HG03575 (cell line): ENCODE measurements at regions not wholly inside any gene's neighbourhood (a gene's known extent, or its start where the extent isn't known, plus 50 kb on each side); places are given as distances from the start of the nearest gene placed in this dataset.

Experiments used
- ATAC-seq: cut with Tn5 transposase; IDR thresholded peaks from one replicate; pipeline ENCODE4 v1.9.1; 2021; ENCODE audit not compliant: unreplicated experiment, insufficient number of reproducible peaks, low FRiP score; ENCODE audit errors: extremely low read depth

DNA sequence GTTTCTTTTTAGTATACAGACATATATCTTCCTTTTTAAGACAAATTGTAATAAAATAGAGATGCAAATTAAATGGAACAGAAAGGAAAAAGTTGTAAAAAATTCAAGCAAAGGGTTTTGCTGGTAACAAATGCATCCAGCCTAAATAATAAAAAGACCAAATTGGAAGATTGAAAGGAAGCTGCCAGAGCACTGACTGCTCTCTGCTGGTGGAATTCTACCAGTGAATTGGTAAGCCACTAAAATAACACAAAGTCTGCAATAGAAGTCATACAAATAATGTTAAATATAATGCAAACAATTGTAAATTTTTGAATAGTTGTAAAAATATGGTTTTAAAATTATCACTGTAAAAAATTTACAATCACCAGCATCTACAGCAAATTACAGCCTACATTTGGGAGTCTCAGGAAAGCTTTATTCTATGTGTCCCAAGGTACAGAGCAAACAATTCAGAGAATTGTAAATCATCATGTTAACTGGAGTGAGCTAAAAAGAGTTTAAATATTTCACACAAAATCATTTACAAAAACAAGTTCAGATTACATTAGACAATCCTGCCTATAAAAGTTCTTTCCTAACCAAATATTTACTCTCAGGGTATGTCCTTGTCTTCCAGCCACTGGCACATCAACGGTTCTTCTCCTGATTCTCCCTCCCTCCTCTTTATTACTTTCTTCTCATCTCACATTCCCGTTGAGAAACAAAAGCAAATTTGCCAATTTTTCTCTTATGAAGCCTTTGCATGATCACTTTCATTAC, 1322.5 kb downstream of the PCDH7 start:
- no peak for ATAC-seq

DNA sequence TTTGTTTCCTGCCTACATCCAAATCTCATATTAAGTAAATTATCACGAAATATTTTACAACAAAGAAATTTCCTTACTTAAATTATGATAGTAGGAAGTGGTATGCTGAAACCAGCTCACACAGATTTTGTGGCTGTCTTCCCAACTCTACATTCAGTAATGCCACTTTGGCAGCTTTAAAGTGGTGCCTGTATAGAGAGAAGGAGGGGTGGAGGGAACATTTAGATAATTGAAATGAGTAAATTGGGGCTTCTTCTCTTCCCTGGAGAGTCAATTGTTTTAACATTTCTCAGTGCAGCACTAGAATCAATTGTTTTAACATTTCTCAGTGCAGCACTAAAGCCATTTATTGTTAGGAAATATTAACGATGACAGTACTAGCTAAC, 1323.1 kb downstream of the PCDH7 start:
- no peak for ATAC-seq

DNA sequence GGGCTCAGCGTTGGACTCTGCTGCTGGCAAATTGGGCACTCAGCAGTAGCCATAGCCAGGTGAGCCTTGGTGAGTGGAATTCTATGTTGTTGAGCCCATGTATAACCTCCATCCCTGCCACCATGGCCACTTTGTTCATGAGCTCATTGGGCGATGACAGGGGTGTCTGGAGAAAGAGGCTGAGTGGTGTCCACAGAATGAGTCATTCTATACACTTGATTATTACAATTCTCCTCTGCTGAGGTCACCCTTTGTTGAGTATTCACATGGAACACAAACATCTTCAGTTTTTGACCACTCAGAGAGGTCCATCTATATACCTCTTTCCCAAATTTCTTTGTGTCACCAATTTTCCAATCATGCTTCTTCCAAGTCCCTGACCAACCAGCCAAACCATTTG, 1341.7 kb downstream of the PCDH7 start:
- ATAC-seq: no peak

DNA sequence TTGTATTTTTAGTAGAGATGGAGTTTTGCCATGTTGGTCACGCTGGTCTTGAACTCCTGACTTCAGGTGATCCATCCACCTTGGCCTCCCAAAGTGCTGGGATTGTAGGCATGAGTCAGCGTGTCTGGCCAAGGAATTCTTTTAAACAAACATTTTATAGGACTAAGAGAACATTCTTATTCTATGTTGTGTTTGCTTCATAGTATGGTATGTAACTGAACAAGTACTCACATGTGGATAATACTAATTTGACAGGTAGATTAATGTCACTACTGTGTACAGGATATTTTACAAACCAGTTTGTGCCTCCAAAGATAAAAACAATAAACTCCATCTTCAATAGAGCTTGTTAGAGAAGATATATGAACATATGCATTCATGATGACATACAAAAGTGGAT, 1353.4 kb downstream of the PCDH7 start:
- no peak for ATAC-seq

DNA sequence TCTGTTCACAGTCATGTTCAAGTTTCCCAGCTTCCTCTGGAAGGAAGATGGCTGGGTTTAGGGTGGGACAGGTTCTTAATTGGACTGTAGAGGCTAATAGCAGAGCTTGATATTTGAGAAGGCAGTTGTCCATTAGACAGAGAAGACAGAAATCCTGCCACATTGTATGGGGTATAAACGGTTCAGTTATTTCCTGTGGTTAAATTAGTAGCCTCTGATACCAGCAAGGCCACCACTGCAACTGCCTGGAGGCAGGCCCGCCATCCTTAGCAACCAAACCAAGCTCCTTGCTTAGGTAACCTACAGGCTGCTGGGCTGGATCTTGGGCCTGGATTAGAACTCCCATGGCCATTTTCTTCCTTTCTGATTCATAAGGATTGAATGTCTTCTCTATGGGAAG, 1367.0 kb downstream of the PCDH7 start:
- ATAC-seq: no peak

DNA sequence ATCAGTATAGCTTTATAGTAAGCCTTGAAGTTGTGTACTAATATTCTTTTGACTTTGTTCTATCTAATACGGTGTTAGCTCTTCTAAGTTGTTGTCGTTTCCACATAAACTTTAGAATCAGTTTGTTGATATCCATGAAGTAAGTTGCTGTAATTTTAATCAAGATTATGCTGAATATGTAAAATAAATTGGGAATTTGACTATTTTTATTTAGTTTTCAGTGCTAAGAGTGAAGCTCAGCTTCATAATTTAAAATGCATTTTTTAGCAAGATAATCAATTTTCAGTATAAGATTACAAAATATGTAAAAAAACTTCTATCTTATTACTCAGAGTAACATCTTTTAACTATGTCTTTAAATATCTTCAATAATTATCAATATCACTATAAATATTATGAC, 1374.8 kb downstream of the PCDH7 start:
- no peak for ATAC-seq

DNA sequence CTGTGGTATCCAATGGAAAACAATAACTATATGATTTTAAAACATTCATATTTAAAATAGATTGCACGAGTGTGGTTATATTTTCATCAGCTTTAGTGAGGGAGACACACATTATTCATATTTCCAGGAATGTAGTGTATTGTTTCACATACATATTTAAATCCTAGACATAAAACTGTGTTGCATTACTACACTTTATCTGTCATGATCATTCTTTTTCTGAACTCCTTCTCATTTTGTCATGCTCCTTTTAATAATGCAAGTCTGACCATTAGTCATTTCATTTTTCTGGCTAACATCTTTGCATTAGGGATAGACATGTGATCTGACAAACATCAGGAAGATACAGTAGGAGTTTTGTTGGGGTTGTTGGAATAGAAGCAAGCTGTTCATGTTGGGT, 1382.7 kb downstream of the PCDH7 start:
- ATAC-seq: no peak

DNA sequence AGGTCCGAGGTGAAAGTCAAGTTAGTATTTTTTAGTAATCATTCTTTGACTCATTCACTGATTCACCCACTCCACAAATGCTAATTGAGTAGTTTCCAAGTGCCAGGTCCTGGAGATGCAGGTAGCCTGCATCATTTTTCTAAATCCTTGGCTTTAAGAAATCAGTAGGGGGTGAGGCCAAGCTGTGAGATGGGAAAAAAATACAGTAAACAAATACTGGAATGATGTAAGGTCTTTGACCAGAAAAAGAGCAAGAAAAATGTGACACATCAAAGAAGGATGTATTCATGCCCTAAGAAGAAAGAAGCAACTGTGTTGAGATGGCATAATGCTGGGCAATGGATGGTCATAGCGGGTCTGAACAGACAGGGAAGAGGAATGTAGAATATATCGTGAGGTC, 1386.6 kb downstream of the PCDH7 start:
- no peak for ATAC-seq

DNA sequence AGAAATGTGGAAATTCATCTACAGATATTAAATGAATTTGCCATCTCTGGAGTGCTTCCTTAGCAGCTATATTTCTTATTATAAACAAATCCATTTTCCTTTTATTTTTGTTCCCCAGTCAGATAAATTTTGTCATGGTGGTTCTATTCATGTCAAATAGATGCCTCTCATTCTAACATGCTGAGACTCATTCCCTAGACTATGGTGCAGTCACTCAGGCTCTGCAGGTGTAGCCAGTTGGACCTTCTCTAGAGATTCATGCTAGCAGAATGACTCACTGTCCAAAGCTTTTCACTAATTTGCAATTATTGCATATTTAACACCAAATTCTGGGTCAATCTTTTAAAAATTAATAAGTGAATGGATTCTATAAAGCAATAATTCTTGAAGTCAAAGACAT, 1392.7 kb downstream of the PCDH7 start:
- no peak for ATAC-seq

DNA sequence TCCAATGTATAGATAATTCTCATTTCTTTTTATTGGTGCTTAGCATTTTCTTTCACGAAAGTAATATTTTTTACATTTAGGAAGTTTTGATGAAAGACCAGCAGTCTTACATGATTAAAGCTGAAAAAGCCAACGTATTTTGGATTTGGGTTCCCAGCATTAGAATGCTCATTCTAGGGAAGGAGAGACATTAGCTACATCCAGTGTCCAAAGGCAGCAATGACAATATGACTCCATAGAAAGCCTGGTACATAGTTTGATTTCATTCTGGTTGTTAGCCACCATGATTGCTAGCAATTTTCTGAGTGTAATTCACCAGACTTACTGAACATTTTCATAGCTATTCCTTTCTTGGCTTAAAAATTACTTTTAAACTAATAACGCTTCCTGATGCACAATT, 1397.5 kb downstream of the PCDH7 start:
- no peak for ATAC-seq

DNA sequence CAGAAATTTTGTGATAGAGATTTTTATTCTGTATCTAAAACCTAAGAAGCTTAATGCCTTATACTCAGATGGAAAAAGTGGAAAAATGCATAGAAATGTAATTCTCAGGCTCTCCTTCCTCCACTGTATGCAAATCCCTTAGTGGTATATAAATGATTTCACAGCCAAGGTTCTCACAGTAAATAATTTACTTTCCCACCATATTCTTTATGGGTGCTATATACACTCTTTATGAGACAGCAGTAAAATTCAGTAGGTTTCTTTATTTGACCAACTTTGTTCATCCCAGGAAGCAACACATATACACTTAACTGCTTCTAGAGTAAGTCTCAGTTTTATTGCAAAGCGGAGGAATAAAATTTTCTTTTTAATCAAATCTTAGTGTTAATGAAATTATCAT, 1399.7 kb downstream of the PCDH7 start:
- no peak for ATAC-seq

DNA sequence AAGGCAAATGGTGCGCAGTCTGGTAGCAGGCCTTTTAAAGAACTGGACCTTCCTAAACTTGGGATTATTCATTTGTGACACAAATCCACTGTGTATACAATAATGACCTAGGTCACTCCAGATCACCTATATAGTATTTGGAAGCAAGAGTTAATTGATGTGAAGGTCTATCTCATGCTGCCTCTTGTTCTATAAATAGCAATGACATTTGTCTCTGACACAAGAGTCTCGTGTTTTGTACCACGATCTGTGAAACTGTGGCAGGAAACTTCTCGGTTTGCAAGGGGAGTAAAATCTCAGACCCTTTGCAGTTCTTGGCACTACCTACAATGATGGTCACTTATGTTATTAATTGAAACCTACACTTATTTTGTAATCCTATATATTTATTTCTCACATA, 1408.4 kb downstream of the PCDH7 start:
- ATAC-seq: no peak

DNA sequence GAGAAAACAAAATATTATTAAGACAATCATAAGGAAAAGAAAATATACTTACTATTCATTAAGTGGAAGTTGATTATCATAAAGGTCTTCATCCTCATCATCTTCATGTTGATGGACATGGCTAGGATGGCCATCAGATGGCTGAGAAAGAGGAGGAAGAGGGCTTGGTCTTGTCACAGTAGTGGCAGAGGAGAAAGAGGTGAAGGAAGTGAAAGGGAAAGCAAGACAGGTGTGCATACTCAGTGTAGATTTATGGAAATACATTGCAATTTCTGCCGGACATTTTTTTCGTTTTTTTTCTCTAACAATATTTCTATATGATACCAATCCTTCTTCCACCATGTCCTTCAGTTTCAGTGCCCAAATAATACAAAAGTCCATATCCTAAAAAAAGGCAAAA, 1409.8 kb downstream of the PCDH7 start:
- no peak for ATAC-seq

DNA sequence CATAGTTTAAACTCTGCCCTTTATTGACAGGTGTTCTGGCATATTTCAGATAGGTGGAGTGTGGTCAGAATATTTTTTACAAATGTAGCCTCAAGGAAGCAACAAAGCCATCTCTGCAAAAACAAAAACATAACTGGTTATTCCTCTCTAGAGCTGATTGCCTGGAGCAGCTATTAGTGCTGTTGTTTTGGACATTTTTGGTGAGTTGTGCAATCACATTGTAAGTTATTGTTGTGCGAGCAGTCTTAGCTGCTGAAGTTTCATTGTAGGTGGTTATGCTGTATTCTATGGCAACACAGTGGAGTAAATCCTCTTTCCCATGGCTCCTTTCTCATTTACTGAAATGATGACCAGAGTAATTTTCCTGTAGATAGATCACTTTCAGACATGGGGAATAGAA, 1413.0 kb downstream of the PCDH7 start:
- ATAC-seq: no peak

DNA sequence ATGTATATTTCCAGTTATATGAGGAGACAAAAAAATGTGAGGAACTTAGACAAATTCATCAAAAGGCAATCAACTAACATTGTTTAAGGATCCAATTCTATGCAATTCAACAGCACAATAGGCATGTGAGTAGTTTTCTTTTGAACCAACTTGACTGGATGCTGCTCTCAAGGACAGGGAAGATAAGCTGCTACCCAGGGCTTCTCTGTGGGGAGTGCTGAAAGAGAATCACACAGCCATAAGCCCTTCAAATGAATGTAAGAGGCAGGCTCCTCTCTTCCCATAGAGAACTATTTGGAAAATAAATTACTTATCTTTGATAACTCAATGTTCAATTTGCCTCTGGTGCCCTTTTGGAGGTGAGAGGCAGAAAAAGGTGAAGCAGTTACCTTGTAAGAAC, 1413.6 kb downstream of the PCDH7 start:
- no peak for ATAC-seq

DNA sequence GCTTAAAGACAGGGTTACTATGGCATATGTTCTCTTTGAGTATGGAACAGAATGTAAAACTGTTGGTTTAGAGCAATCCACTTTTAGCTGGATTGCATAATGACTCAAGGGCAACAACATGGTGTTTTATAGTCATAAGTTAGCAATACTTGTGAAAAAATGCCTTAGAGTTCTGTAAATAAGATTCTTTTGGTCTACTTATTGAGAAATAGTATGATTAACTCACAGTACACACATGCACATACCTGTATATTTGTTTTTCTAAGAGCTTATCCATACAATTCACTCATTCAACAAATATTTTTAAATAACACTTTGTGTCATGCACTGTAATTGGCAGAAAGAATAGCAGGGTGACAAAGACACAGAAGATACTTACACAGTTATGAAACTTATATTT, 1415.5 kb downstream of the PCDH7 start:
- ATAC-seq: no peak

DNA sequence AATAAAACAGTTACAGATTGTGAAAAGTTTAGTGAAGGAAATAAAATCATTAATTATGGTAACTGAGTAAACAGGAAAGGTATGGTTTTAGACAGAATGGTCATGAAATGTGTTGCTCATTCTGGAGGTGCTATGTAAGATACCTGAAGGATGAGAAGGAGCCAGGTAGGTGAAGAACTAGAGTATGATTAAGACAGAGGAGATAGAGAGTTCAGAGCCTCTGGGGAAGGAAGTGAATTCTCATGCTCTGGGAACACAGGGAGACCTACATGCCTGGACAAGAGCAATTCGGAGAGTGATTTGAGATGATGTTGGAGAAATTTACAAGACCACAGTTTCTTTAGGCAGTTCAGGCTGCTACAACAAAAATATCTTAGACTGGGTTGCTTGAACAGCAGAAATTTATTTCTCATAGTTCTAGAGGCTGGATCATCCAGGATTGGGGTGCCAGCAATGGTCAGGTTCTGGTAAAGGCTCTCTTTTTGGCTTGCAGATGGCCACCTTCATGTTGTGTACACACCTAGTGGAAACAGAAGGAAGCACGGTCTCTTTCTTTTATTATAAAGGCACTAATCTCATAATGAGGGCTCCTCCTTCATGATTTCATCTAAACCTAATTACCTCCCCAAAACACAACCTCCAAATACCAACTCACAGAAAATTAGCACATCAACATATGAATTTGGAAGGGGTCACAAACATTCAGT, 1416.1 kb downstream of the PCDH7 start:
- ATAC-seq: no peak

DNA sequence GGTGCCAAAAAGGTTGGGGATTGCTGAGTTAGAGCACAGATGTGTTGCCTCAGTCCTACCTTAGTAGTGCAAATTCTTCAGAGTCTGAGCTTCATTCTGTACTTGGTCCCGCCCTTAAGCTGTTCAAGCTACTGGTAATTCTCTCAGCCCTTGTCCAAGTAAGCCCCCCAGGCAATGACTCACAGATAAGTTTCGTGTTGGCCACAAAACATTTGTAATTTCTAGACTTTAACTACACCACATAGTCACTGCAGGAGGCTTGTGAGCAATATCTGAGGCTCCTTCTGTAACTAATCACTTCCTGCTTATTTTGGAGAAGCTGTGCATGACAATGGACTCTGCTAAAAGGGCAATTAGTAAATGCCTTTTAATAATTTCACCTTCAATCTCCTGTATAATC, 1420.5 kb downstream of the PCDH7 start:
- no peak for ATAC-seq

DNA sequence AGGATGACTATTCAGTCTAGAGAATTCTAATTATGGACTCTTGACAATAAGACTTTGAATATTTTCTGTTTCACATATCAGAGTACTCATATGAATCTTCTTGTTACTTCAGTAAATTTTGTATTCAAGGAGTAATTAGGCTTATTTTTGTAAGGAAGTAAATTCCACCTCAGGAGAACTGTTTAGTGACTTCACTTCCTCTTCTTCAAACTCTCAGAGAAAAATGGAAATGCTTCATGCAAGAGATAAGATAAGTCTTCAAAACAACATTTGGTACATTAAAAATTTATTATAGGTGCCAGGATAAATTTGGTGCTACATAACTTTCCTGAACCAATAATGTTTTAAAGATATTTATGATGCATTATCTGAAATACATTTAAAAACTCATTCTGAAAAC, 1421.9 kb downstream of the PCDH7 start:
- no peak for ATAC-seq

DNA sequence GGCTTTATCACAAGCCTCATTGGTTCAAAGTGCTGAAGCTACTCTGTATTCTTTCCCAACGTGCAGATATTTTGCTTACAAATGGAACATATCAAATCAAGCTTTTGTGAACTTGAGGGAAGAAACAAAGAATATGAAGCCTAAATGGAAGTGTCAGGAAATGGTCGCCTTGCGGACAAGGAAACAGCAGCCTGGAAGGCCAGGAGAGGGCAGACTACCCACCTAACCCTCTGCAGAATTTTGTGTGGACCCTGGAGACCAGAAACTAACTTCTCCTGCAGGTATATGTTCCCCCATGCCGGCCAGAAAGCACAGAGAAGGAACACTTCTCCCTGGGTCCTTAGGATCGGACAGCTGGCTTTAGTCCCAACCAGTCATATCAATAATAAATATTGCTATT, 1425.8 kb downstream of the PCDH7 start:
- ATAC-seq: no peak
